Calu3 (cell line): ENCODE measurements at regions not wholly inside any gene's neighbourhood (a gene's known extent, or its start where the extent isn't known, plus 50 kb on each side); places are given as distances from the start of the nearest gene placed in this dataset.

Source experiments
- BruUV-seq: library from RNA; stranded (reverse); fragments of 400-500 nt; replicated peaks from 2 replicates; lab custom pipeline; 2021; lab: Mats Ljungman, UMichigan
- CTCF ChIA-PET: fragments of 300-600 bp; sonication (Branson Sonifier 250); formaldehyde crosslinking; loops from one replicate; lab custom pipeline; 2022; ENCODE audit warnings: antibody characterized with exemption; lab: Charles Lee
- DNase-seq: peaks from one replicate; pipeline ENCODE4 v3.0.0; 2022
- H3K27ac Mint-ChIP-seq: one replicate; pipeline ENCODE4 v1.8.0; 2022; ENCODE audit warnings: mixed read lengths; ENCODE audit not compliant: unreplicated experiment
- H3K27me3 Mint-ChIP-seq: one replicate; pipeline ENCODE4 v1.8.0; 2022; ENCODE audit warnings: mixed read lengths; ENCODE audit not compliant: unreplicated experiment
- H3K36me3 Mint-ChIP-seq: one replicate; pipeline ENCODE4 v1.8.0; 2022; ENCODE audit warnings: mild to moderate bottlenecking, moderate library complexity, mixed read lengths; ENCODE audit not compliant: insufficient read depth, unreplicated experiment
- H3K4me1 Mint-ChIP-seq: one replicate; pipeline ENCODE4 v1.8.0; 2022; ENCODE audit warnings: mild to moderate bottlenecking, low read depth, mixed read lengths; ENCODE audit not compliant: unreplicated experiment
- H3K4me3 Mint-ChIP-seq: one replicate; pipeline ENCODE4 v1.8.0; 2022; ENCODE audit warnings: mild to moderate bottlenecking, low read depth, moderate library complexity, mixed read lengths; ENCODE audit not compliant: unreplicated experiment
- H3K9me3 Mint-ChIP-seq: one replicate; pipeline ENCODE4 v1.8.0; 2022; ENCODE audit warnings: low read depth, mixed read lengths; ENCODE audit not compliant: unreplicated experiment
- intact Hi-C: fragments of 100-400 bp; cut with micrococcal nuclease; formaldehyde crosslinking; loops from one replicate; pipeline ENCODE4 v1.10.0; 2022; ENCODE audit not compliant: unreplicated experiment
- TF ChIP-seq, protein P1 (sequence below): fragments of 200-600 bp; IDR thresholded peaks from one replicate; pipeline ENCODE4 v1.8.0; 2022; ENCODE audit warnings: antibody characterized with exemption; ENCODE audit not compliant: unreplicated experiment

- no peak overlapping the region for H3K4me3 Mint-ChIP-seq
- peak overlapping the region; percentile 7 for H3K27ac Mint-ChIP-seq
- no peaks in the 10 kb centered on the region for H3K27me3 Mint-ChIP-seq
- no TSS peak for BruUV-seq
- H3K4me1 Mint-ChIP-seq: peaks cover 5% of the 10 kb centered on the region
- intact Hi-C loops: no loop called here
- peaks cover 9% of the 10 kb centered on the region for H3K9me3 Mint-ChIP-seq
- DNase-seq: no peak
- peaks cover 5% of the 10 kb centered on the region for H3K36me3 Mint-ChIP-seq
- CTCF ChIA-PET: no interaction called here
- TF ChIP-seq, protein P1, sequence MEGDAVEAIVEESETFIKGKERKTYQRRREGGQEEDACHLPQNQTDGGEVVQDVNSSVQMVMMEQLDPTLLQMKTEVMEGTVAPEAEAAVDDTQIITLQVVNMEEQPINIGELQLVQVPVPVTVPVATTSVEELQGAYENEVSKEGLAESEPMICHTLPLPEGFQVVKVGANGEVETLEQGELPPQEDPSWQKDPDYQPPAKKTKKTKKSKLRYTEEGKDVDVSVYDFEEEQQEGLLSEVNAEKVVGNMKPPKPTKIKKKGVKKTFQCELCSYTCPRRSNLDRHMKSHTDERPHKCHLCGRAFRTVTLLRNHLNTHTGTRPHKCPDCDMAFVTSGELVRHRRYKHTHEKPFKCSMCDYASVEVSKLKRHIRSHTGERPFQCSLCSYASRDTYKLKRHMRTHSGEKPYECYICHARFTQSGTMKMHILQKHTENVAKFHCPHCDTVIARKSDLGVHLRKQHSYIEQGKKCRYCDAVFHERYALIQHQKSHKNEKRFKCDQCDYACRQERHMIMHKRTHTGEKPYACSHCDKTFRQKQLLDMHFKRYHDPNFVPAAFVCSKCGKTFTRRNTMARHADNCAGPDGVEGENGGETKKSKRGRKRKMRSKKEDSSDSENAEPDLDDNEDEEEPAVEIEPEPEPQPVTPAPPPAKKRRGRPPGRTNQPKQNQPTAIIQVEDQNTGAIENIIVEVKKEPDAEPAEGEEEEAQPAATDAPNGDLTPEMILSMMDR: no peak
Measured at GRCh38 chr18:4581966-4582365, 126.9 kb upstream of the DLGAP1 start.

- CTCF ChIA-PET: no interaction called here
- BruUV-seq: no TSS peak
- intact Hi-C loops: no loop called here
- H3K4me1 Mint-ChIP-seq: no peaks in the 10 kb centered on the region
- H3K9me3 Mint-ChIP-seq: peaks cover 20% of the 10 kb centered on the region
- DNase-seq: no peak
- no peaks in the 10 kb centered on the region for H3K36me3 Mint-ChIP-seq
- no peak overlapping the region for H3K27ac Mint-ChIP-seq
- TF ChIP-seq, protein P1: no peak
- no peaks in the 10 kb centered on the region for H3K27me3 Mint-ChIP-seq
- no peak overlapping the region for H3K4me3 Mint-ChIP-seq
Measured at GRCh38 chr18:4578449-4578848, 123.3 kb upstream of the DLGAP1 start.

DNA sequence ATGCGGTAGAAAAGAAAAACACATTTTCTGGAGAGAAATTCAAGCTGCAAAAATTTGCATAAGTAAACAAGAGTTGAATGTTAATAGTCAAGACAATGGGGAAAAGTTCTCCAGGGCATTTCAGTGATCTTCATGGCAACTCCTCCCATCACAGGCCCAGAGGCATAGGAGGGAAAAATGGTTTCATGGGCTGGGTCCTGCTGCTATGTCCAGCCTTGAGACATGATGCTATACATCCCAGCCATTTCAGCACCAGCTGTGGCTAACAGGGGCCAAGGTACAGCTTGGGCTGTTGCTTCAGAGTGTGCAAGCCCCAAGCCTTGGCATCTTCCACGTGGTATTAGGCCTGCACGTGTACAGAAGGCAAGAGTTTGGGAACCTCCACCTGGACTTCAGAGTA lies 118.6 kb upstream of the DLGAP1 start:
- no peaks in the 10 kb centered on the region for H3K4me1 Mint-ChIP-seq

DNA sequence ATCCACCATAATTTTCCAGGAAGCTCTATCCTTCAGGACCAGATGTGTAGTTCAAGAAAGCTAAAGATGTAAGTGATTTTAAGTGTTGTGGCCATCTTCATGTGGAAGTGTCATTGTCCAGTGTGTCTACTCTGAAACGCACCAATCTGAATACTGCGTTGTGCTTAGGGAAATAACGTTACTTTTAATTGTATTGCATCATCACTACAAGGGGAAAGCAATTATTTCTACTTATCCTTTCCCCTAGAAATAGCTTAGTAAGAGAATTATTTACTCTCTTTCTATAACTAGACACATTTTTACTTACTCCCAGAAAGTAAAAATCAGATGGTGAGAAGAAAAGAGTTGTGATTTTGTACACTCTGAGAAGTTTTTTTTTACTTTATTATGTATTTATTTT lies 102.4 kb upstream of the DLGAP1 start:
- H3K4me3 Mint-ChIP-seq: no peak overlapping the region
- no peak overlapping the region for H3K27ac Mint-ChIP-seq
- H3K4me1 Mint-ChIP-seq: no peaks in the 10 kb centered on the region
- no TSS peak for BruUV-seq
- DNase-seq: no peak
- TF ChIP-seq, protein P1: no peak
- H3K27me3 Mint-ChIP-seq: no peaks in the 10 kb centered on the region
- intact Hi-C loops: no loop called here
- H3K9me3 Mint-ChIP-seq: peaks cover 6% of the 10 kb centered on the region
- CTCF ChIA-PET: no interaction called here
- H3K36me3 Mint-ChIP-seq: no peaks in the 10 kb centered on the region

More for the DNA sequence above, 118.6 kb upstream of the DLGAP1 start:
- CTCF ChIA-PET: no interaction called here
- Mint-ChIP-seq H3K36me3 (no peaks in the 10 kb centered on the region), H3K27ac (no peak overlapping the region), H3K4me3 (no peak overlapping the region), H3K27me3 (no peaks in the 10 kb centered on the region), H3K9me3 (peaks cover 17% of the 10 kb centered on the region)
- intact Hi-C loops: no loop called here
- DNase-seq: no peak
- no TSS peak for BruUV-seq
- TF ChIP-seq, protein P1: no peak
